K562 (cell line): ENCODE measurements at regions not wholly inside any gene's neighbourhood (a gene's known extent, or its start where the extent isn't known, plus 50 kb on each side); places are given as distances from the start of the nearest gene placed in this dataset.

ENCODE experiments used
- ATAC-seq: fragments of 200-7000 bp; cut with Tn5 transposase; 3 replicates; pipeline ENCODE4 v1.9.1; 2020; ENCODE audit warnings: moderate library complexity
- BruUV-seq: library from RNA; stranded (reverse); fragments of 400-500 nt; replicated peaks from 2 replicates; lab custom pipeline; 2021; lab: Mats Ljungman, UMichigan
- CTCF ChIA-PET: fragments of 300-600 bp; formaldehyde crosslinking; extraction: SDS; loops from one replicate; lab custom pipeline; 2021; ENCODE audit warnings: low intra/inter-chr PET ratio; lab: Yijun Ruan, JAX
- POLR2A ChIA-PET: fragments of 300-600, 350-650 bp; sonication (Branson Sonifier 250); formaldehyde crosslinking; extraction: SDS; loops from one replicate; lab custom pipeline; 2021; ENCODE audit warnings: antibody characterized with exemption, inconsistent platforms; lab: Yijun Ruan, JAX
- DNase-seq, 4 experiments: peaks; one replicate each; pipeline versions ENCODE4 v3.0.0 to v3.0.0-alpha.2; 2011 to 2018; ENCODE audit warnings: low spot score in 3 of 4, mixed read lengths in 3 of 4; ENCODE audit errors: extremely low read depth in 1 of 4
- FAIRE-seq: peaks from 2 replicates; lab custom pipeline; 2011; peaks lifted over from hg19 to GRCh38; lab: Jason Lieb, UNC
- H2AFZ ChIP-seq: 2 replicates; pipeline ENCODE4 v1.6.0; 2011; ENCODE audit warnings: low read depth, low read length, control low read depth, inconsistent platforms
- H3K27ac ChIP-seq: fragments of 200-600 bp; 3 replicates; pipeline ENCODE4 v1.8.0; 2011; ENCODE audit warnings: low read depth, mild to moderate bottlenecking, control low read depth, inconsistent platforms, low read length, moderate library complexity, mixed read lengths; ENCODE audit errors: extremely low read depth
- H3K27me3 ChIP-seq, 2 experiments: fragments of 300-600 bp in 1 of 2; 2 replicates in 1 of 2; 3 replicates in 1 of 2; pipeline versions ENCODE4 v1.6.0 to v1.8.0; 2011; ENCODE audit warnings: inconsistent platforms in 2 of 2, low read length in 2 of 2, mild to moderate bottlenecking in 1 of 2, mixed read lengths in 1 of 2, moderate library complexity in 1 of 2; ENCODE audit not compliant: control insufficient read depth in 2 of 2, insufficient read depth in 2 of 2
- H3K36me3 ChIP-seq: fragments of 300-600 bp; 3 replicates; pipeline ENCODE4 v1.8.0; 2011; ENCODE audit warnings: mild to moderate bottlenecking, low read length, inconsistent platforms; ENCODE audit not compliant: control insufficient read depth, insufficient read depth
- H3K4me1 ChIP-seq, 2 experiments: fragments of 200-600 bp in 1 of 2; replicated peaks in 1 of 2; 2 replicates in 1 of 2; 3 replicates in 1 of 2; pipeline versions ENCODE4 v1.5.1 to v1.8.0; 2011; ENCODE audit warnings: inconsistent platforms in 2 of 2, low read length in 2 of 2, mild to moderate bottlenecking in 1 of 2, mixed read lengths in 1 of 2, moderate library complexity in 1 of 2; ENCODE audit not compliant: control insufficient read depth in 2 of 2, insufficient read depth in 2 of 2
- H3K4me2 ChIP-seq: 2 replicates; pipeline ENCODE4 v1.6.1; 2011; ENCODE audit warnings: low read length, control low read depth, inconsistent platforms, mixed read lengths; ENCODE audit not compliant: insufficient read depth
- H3K4me3 ChIP-seq: fragments of 200-600 bp; sonication (generic), shearing (Covaris generic); 2 replicates; pipeline ENCODE4 v1.5.1; 2016; ENCODE audit warnings: control low read depth, inconsistent platforms
- H3K79me2 ChIP-seq: fragments of 200-600 bp; 3 replicates; pipeline ENCODE4 v1.8.0; 2011; ENCODE audit warnings: low read length, inconsistent platforms; ENCODE audit not compliant: control insufficient read depth, insufficient read depth
- H3K9ac ChIP-seq, 2 experiments: 2 replicates each; pipeline versions ENCODE4 v1.6.0 to v1.6.1; 2011; ENCODE audit warnings: low read depth in 2 of 2, low read length in 2 of 2, control low read depth in 1 of 2, inconsistent platforms in 1 of 2, mild to moderate bottlenecking in 1 of 2, mixed read lengths in 1 of 2; ENCODE audit not compliant: insufficient read depth in 1 of 2
- H3K9me1 ChIP-seq: one replicate; pipeline ENCODE4 v1.6.0; 2011; ENCODE audit warnings: inconsistent platforms, mild to moderate bottlenecking, low read length, moderate library complexity; ENCODE audit not compliant: control insufficient read depth, insufficient read depth
- H3K9me3 ChIP-seq: replicated peaks from 2 replicates; pipeline ENCODE4 v1.5.1; 2011; ENCODE audit warnings: low read depth, low read length, inconsistent platforms; ENCODE audit not compliant: control insufficient read depth, insufficient read depth
- H4K20me1 ChIP-seq: replicated peaks from 2 replicates; pipeline ENCODE4 v1.6.1; 2011; ENCODE audit warnings: low read length, inconsistent platforms, mixed read lengths; ENCODE audit not compliant: control insufficient read depth, insufficient read depth
- E2F1 ChIP-seq: sonication (generic); formaldehyde crosslinking; IDR thresholded peaks from 2 replicates; pipeline ENCODE4 v1.8.1; 2023; ENCODE audit warnings: mild to moderate bottlenecking, missing genetic modification reagents, moderate library complexity
- E2F5 ChIP-seq: sonication (generic); formaldehyde crosslinking; IDR thresholded peaks from 2 replicates; pipeline ENCODE4 v1.8.0; 2022; ENCODE audit warnings: mild to moderate bottlenecking, missing genetic modification reagents
- FOXM1 ChIP-seq, 2 experiments: fragments of 450-650 bp in 1 of 2; sonication (generic) in 1 of 2; formaldehyde crosslinking in 1 of 2; IDR thresholded peaks; 2 replicates each; pipeline versions ENCODE4 v1.6.1 to v1.9.0; 2017 to 2022; ENCODE audit warnings: low read depth in 2 of 2, mild to moderate bottlenecking in 2 of 2, missing genetic modification reagents in 1 of 2, moderate library complexity in 1 of 2
- SIRT6 ChIP-seq: IDR thresholded peaks from one replicate; pipeline ENCODE4 v1.6.1; 2012; ENCODE audit warnings: low read depth, mild to moderate bottlenecking, control low read depth, inconsistent platforms, low read length, moderate library complexity
- TOE1 ChIP-seq, 2 experiments: fragments of 450-650 bp in 1 of 2; sonication (generic) in 1 of 2; formaldehyde crosslinking in 1 of 2; IDR thresholded peaks; 2 replicates each; pipeline versions ENCODE4 v1.7.1 to v1.8.0; 2016 to 2022; ENCODE audit warnings: borderline replicate concordance in 2 of 2, mild to moderate bottlenecking in 2 of 2, antibody characterized with exemption in 1 of 2, inconsistent platforms in 1 of 2, low read depth in 1 of 2, missing genetic modification reagents in 1 of 2, moderate library complexity in 1 of 2
- WHSC1 ChIP-seq: IDR thresholded peaks from one replicate; pipeline ENCODE4 v1.6.1; 2012; ENCODE audit warnings: low read length, control low read depth, inconsistent platforms
- ZNF431 ChIP-seq: sonication (generic); formaldehyde crosslinking; IDR thresholded peaks from 2 replicates; pipeline ENCODE4 v1.8.0; 2022; ENCODE audit warnings: mild to moderate bottlenecking, missing genetic modification reagents
- ZNF609 ChIP-seq: sonication (generic); formaldehyde crosslinking; IDR thresholded peaks from 2 replicates; pipeline ENCODE4 v1.8.1; 2023; ENCODE audit warnings: missing genetic modification reagents, mild to moderate bottlenecking, borderline replicate concordance
- WGBS: fragments of 100-300 bp; shearing (Covaris generic); methylation state at CpG from one replicate; pipeline ENCODE4 v1.1.6; 2016; ENCODE audit warnings: low coverage, mixed read lengths; ENCODE audit not compliant: insufficient coverage; ENCODE audit errors: missing lambda C conversion rate; 5-methylcytosine and 5-hydroxymethylcytosine counted together
- in situ Hi-C: fragments of 300-500 bp; cut with MboI; formaldehyde crosslinking; loops from 4 replicates; pipeline ENCODE4 v1.15.0; 2018; ENCODE audit warnings: inconsistent platforms, mixed read lengths
- intact Hi-C: fragments of 100-400 bp; cut with micrococcal nuclease; formaldehyde crosslinking; loops from 2 replicates; pipeline ENCODE4 v1.14.2; 2022
- TF ChIP-seq, protein P1 (sequence below): fragments of 450-650 bp; formaldehyde crosslinking; IDR thresholded peaks from 2 replicates; pipeline ENCODE4 v1.4.0; 2020; ENCODE audit warnings: mild to moderate bottlenecking, moderate library complexity

DNA sequence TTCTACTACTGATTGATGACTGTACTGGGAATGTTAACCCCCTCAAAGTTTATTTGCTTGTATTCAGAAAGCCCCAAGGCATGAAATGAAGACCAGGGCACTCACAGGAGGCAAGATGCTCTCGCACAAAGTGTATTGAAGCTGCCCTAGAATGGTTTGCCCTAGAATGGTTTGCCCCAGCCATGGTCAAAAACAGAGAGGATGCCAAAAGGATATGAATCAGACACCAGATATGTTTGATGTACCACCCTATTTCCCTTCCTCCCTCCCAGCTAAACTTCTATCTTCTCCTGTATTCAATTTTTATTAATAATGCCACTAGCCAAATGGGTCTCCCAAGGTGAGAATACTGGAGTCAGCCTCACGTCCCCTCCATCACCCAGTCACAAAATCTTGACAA lies 101.3 kb downstream of the TMCO5A start:
- H3K27ac ChIP-seq: no peak overlapping the region
- no peaks in the 10 kb centered on the region for H3K36me3 ChIP-seq
- WGBS: 0% methylated on average over 2 of the region's 2 CpGs
- no peaks in the 10 kb centered on the region for H3K79me2 ChIP-seq
- FAIRE-seq (no peak), ATAC-seq (no peak), DNase-seq (no peak)
- intact Hi-C loops: no loop called here
- no peaks in the 10 kb centered on the region for H3K9me1 ChIP-seq
- H3K4me1 ChIP-seq: no peaks in the 10 kb centered on the region
- in situ Hi-C loops: no loop called here
- no peaks in the 10 kb centered on the region for H3K27me3 ChIP-seq
- H3K9ac ChIP-seq: no peak overlapping the region
- CTCF ChIA-PET: no interaction called here
- H3K4me3 ChIP-seq: no peak overlapping the region
- no peaks in the 10 kb centered on the region for H4K20me1 ChIP-seq
- no peak overlapping the region for H2AFZ ChIP-seq
- no peak overlapping the region for H3K4me2 ChIP-seq
- POLR2A ChIA-PET: no interaction called here
- BruUV-seq: no TSS peak
- no peaks in the 10 kb centered on the region for H3K9me3 ChIP-seq
- TF ChIP-seq ZNF431 (CRISPR knock-in tag) (no peak), FOXM1 (IDR thresholded peaks at IDR 0.05; ENCODE audit: low read depth) (no peak), FOXM1 (CRISPR knock-in tag; IDR thresholded peaks at IDR 0.05; ENCODE audit: low read depth) (no peak), ZNF609 (no peak), SIRT6 (no peak), E2F5 (no peak), E2F1 (CRISPR knock-in tag) (no peak), WHSC1 (no peak), TOE1 (IDR thresholded peaks at IDR 0.05; ENCODE audit: borderline replicate concordance) (no peak), TOE1 (CRISPR knock-in tag; IDR thresholded peaks at IDR 0.05; ENCODE audit: borderline replicate concordance, low read depth) (no peak)
- TF ChIP-seq, protein P1, sequence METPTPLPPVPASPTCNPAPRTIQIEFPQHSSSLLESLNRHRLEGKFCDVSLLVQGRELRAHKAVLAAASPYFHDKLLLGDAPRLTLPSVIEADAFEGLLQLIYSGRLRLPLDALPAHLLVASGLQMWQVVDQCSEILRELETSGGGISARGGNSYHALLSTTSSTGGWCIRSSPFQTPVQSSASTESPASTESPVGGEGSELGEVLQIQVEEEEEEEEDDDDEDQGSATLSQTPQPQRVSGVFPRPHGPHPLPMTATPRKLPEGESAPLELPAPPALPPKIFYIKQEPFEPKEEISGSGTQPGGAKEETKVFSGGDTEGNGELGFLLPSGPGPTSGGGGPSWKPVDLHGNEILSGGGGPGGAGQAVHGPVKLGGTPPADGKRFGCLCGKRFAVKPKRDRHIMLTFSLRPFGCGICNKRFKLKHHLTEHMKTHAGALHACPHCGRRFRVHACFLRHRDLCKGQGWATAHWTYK (CRISPR knock-in tag): no peak
